Astrocyte (in vitro differentiated cells and primary cell): ENCODE measurements at regions not wholly inside any gene's neighbourhood (a gene's known extent, or its start where the extent isn't known, plus 50 kb on each side); places are given as distances from the start of the nearest gene placed in this dataset.

Experiments
- DNase-seq: peaks from one replicate; pipeline ENCODE4 v3.0.0-alpha.2; 2010; ENCODE audit warnings: low read depth
- FAIRE-seq: peaks from 2 replicates; lab custom pipeline; 2011; peaks lifted over from hg19 to GRCh38; lab: Jason Lieb, UNC
- H2AFZ ChIP-seq: 2 replicates; pipeline ENCODE4 v1.6.0; 2012; ENCODE audit warnings: low read depth, low read length, inconsistent platforms
- H3K27ac ChIP-seq: 2 replicates; pipeline ENCODE4 v1.5.1; 2011; ENCODE audit warnings: low read depth, low read length, inconsistent platforms
- H3K27me3 ChIP-seq: 2 replicates; pipeline ENCODE4 v1.6.0; 2011; ENCODE audit warnings: low read length, inconsistent platforms; ENCODE audit not compliant: insufficient read depth
- H3K36me3 ChIP-seq: 2 replicates; pipeline ENCODE4 v1.5.1; 2011; ENCODE audit warnings: low read length, inconsistent platforms; ENCODE audit not compliant: insufficient read depth
- H3K4me1 ChIP-seq: 2 replicates; pipeline ENCODE4 v1.5.1; 2011; ENCODE audit warnings: low read length, inconsistent platforms; ENCODE audit not compliant: insufficient read depth
- H3K4me2 ChIP-seq: 2 replicates; pipeline ENCODE4 v1.6.0; 2012; ENCODE audit warnings: low read length, inconsistent platforms
- H3K4me3 ChIP-seq: 2 replicates; pipeline ENCODE4 v1.5.1; 2011; ENCODE audit warnings: low read depth, mild to moderate bottlenecking, low read length, inconsistent platforms; ENCODE audit not compliant: insufficient read depth
- H3K79me2 ChIP-seq: 2 replicates; pipeline ENCODE4 v1.6.0; 2012; ENCODE audit warnings: mild to moderate bottlenecking, low read length, inconsistent platforms; ENCODE audit not compliant: insufficient read depth
- H3K9ac ChIP-seq: 2 replicates; pipeline ENCODE4 v1.6.0; 2012; ENCODE audit warnings: mild to moderate bottlenecking, low read length, inconsistent platforms
- H3K9me3 ChIP-seq: 2 replicates; pipeline ENCODE4 v1.5.1; 2012; ENCODE audit warnings: low read depth, mild to moderate bottlenecking, low read length, inconsistent platforms; ENCODE audit not compliant: insufficient read depth
- H4K20me1 ChIP-seq: 2 replicates; pipeline ENCODE4 v1.6.0; 2012; ENCODE audit warnings: low read length, inconsistent platforms; ENCODE audit not compliant: insufficient read depth
- H3K27ac Mint-ChIP-seq: one replicate; pipeline ENCODE4 v1.8.0; 2021; ENCODE audit warnings: mild to moderate bottlenecking, mixed read lengths; ENCODE audit not compliant: unreplicated experiment
- H3K27me3 Mint-ChIP-seq: one replicate; pipeline ENCODE4 v1.8.0; 2021; ENCODE audit warnings: low read depth, mixed read lengths; ENCODE audit not compliant: unreplicated experiment
- H3K36me3 Mint-ChIP-seq: one replicate; pipeline ENCODE4 v1.8.0; 2021; ENCODE audit warnings: low read depth, mixed read lengths; ENCODE audit not compliant: unreplicated experiment
- H3K4me1 Mint-ChIP-seq: one replicate; pipeline ENCODE4 v1.8.0; 2021; ENCODE audit warnings: low read depth, mixed read lengths; ENCODE audit not compliant: unreplicated experiment
- H3K4me3 Mint-ChIP-seq: one replicate; pipeline ENCODE4 v1.8.0; 2021; ENCODE audit warnings: mild to moderate bottlenecking, moderate library complexity, mixed read lengths; ENCODE audit not compliant: unreplicated experiment
- H3K9me3 Mint-ChIP-seq: one replicate; pipeline ENCODE4 v1.8.0; 2021; ENCODE audit warnings: mild to moderate bottlenecking, mixed read lengths; ENCODE audit not compliant: unreplicated experiment
- CTCF ChIP-seq: IDR thresholded peaks from 2 replicates; pipeline ENCODE4 v1.5.1; 2011; ENCODE audit warnings: low read depth, mild to moderate bottlenecking, inconsistent platforms, low read length, moderate library complexity; ENCODE audit not compliant: insufficient read depth
- EZH2 ChIP-seq: IDR thresholded peaks from 2 replicates; pipeline ENCODE4 v1.6.1; 2012; ENCODE audit warnings: mild to moderate bottlenecking, low read length, inconsistent platforms; ENCODE audit not compliant: insufficient read depth

DNA sequence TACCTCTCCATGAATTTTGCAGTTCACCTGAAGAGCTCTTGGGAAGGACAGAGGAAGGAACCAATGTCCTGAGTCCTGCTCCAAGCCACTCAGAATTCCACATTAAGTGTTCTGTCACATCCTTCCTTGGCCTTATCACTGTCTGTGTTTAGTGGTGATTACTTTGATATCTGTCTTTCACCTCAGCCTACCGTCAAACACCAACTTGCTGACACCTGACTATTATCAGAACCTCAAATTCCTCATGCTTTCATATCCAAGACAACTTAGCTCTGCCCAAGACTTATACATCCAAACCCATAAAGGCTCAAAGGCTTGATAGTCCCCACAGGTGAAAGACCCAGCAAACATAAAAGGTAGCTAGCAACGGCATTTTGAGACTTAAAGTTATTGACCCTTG lies 280.0 kb downstream of the MEX3B start:
- Histone ChIP-seq H3K27ac (no peak overlapping the region), H2AFZ (no peak overlapping the region), H3K27me3 (peaks cover 2% of the 10 kb centered on the region), H3K4me2 (no peak overlapping the region), H3K4me3 (no peak overlapping the region), H3K9ac (no peak overlapping the region), H3K79me2 (no peaks in the 10 kb centered on the region), H3K4me1 (no peaks in the 10 kb centered on the region), H3K9me3 (peaks cover 3% of the 10 kb centered on the region), H4K20me1 (no peaks in the 10 kb centered on the region), H3K36me3 (no peaks in the 10 kb centered on the region)
- Mint-ChIP-seq H3K27ac (no peak overlapping the region), H3K4me1 (no peaks in the 10 kb centered on the region), H3K27me3 (peaks cover 4% of the 10 kb centered on the region), H3K9me3 (no peaks in the 10 kb centered on the region), H3K4me3 (no peak overlapping the region), H3K36me3 (no peaks in the 10 kb centered on the region)
- no peak for DNase-seq
- no peak for FAIRE-seq
- TF ChIP-seq EZH2 (no peak), CTCF (no peak)

DNA sequence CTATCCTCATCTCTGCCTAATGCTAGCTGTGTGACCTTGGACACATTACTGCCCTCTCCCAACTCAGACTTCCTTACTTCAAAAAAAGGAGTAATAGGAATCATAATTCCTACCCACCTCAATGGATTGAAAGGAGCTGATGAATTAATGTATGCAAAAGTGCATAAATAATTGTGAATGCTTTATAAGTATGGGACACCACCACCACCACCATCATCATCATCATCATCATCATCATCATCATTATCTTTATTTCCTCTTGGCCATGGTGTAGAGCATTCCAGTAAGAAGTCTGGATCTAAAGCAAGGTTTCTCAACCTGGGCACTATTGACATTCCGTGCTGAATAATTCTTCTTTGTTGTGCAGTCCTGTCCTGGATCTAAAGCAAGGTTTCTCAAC lies 282.5 kb downstream of the MEX3B start:
- FAIRE-seq (no peak), DNase-seq (no peak)
- no peaks in the 10 kb centered on the region for H3K4me1 ChIP-seq
- no peak overlapping the region for H3K4me2 ChIP-seq
- Mint-ChIP-seq H3K27me3 (peaks cover 4% of the 10 kb centered on the region), H3K4me3 (no peak overlapping the region), H3K27ac (no peak overlapping the region), H3K4me1 (no peaks in the 10 kb centered on the region), H3K9me3 (no peaks in the 10 kb centered on the region), H3K36me3 (no peaks in the 10 kb centered on the region)
- H3K27me3 ChIP-seq, result peaks cover 2% of the 10 kb centered on the region
- no peaks in the 10 kb centered on the region for H3K79me2 ChIP-seq
- TF ChIP-seq EZH2 (no peak), CTCF (no peak)
- H3K9ac ChIP-seq, result no peak overlapping the region
- no peak overlapping the region for H3K4me3 ChIP-seq
- H3K36me3 ChIP-seq, result no peaks in the 10 kb centered on the region
- H4K20me1 ChIP-seq, result no peaks in the 10 kb centered on the region
- peaks cover 3% of the 10 kb centered on the region for H3K9me3 ChIP-seq
- no peak overlapping the region for H3K27ac ChIP-seq
- H2AFZ ChIP-seq, result no peak overlapping the region

DNA sequence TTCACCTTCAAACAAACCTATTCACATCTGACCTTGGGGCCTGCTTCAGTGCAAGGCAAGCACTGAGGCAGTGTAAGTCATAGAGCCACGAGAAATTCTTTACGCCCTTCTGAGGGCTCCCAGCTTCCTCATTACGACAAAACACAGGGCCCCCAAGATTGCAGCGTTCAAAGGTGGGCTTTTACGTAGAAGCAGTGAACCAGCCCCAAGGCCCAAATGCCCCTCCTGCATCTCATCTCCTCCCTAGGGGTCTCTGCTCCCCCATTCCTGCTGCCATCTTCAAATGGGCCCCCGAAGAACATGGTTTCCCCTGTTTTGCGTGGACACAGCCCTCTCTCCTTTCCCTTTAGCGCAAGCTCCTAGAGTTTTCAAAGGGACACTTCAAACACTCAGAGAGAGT lies 285.1 kb downstream of the MEX3B start:
- no peak for TF ChIP-seq EZH2
- no peak for TF ChIP-seq CTCF
- Histone ChIP-seq H3K79me2 (no peaks in the 10 kb centered on the region), H3K9ac (no peak overlapping the region), H3K4me1 (no peaks in the 10 kb centered on the region), H3K9me3 (peaks cover 3% of the 10 kb centered on the region), H3K27me3 (peaks cover 2% of the 10 kb centered on the region), H2AFZ (no peak overlapping the region), H3K4me3 (no peak overlapping the region), H3K4me2 (no peak overlapping the region), H3K36me3 (no peaks in the 10 kb centered on the region), H3K27ac (no peak overlapping the region), H4K20me1 (no peaks in the 10 kb centered on the region)
- Mint-ChIP-seq H3K4me3 (no peak overlapping the region), H3K36me3 (no peaks in the 10 kb centered on the region), H3K4me1 (no peaks in the 10 kb centered on the region), H3K27ac (no peak overlapping the region), H3K27me3 (peaks cover 4% of the 10 kb centered on the region), H3K9me3 (no peaks in the 10 kb centered on the region)
- FAIRE-seq (no peak), DNase-seq (no peak)
